T-helper 22 cell (primary cell): ENCODE measurements at regions not wholly inside any gene's neighbourhood (a gene's known extent, or its start where the extent isn't known, plus 50 kb on each side); places are given as distances from the start of the nearest gene placed in this dataset.
"Not testable (repeated sequence)": the region's sequence is repeated elsewhere in the genome, so short reads cannot be mapped to it uniquely, and the experiment has no call there.

Experiments
- DNase-seq: peaks from one replicate; pipeline ENCODE4 v3.0.0-alpha.2; 2020; ENCODE audit warnings: low read depth

- DNase-seq, result no peak
Observed at GRCh38 chr2:100741880-100742276, 78.1 kb upstream of the NPAS2 start.

GRCh38 chr2:100742277-100743254, 77.4 kb upstream of the NPAS2 start:
- DNase-seq, result no peak

- DNase-seq, result no peak
Observed at GRCh38 chr2:100743741-100744140, 76.2 kb upstream of the NPAS2 start.

GRCh38 chr2:100744184-100744583, 75.8 kb upstream of the NPAS2 start:
- DNase-seq, result no peak

- no peak for DNase-seq
Observed at GRCh38 chr2:100744589-100744988, 75.3 kb upstream of the NPAS2 start.

- no peak for DNase-seq
Observed at GRCh38 chr2:100745604-100746003, 74.3 kb upstream of the NPAS2 start.

- DNase-seq, result no peak
Observed at GRCh38 chr2:100747551-100747950, 72.4 kb upstream of the NPAS2 start.

DNA sequence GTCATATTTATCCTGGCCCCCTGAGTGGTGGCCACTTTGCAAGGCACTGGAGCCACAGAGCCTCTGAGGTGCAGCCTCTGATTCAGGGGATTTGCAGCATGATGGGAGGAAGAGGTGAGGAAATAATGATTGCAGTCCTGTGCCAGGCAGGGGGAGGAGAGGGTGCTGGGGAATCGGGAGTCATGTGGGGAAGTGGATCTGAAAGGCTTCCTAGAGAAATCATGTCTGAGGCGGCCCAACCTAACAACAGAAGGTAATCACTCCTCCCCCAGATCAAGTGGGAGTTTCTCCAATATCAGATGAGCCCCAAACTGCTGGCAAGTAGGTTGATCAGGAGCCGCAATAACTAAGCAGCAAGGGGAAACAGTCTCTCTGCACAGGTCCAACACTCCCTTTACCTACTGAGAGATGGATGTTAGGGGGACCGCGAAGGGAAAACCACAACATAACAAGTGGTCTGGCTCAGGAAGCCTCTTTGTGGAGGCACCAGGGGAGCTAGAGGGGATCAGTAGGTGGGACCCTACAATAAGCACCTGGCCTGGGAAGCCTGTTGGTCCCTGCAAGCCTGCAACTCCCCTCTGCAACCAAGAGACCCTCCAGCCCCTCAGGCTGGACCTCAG, 71.8 kb upstream of the NPAS2 start:
- no peak for DNase-seq

GRCh38 chr2:100748673-100749072, 71.3 kb upstream of the NPAS2 start:
- DNase-seq, result no peak

- no peak for DNase-seq
Observed at GRCh38 chr2:100749771-100750542, 70.0 kb upstream of the NPAS2 start.

DNA sequence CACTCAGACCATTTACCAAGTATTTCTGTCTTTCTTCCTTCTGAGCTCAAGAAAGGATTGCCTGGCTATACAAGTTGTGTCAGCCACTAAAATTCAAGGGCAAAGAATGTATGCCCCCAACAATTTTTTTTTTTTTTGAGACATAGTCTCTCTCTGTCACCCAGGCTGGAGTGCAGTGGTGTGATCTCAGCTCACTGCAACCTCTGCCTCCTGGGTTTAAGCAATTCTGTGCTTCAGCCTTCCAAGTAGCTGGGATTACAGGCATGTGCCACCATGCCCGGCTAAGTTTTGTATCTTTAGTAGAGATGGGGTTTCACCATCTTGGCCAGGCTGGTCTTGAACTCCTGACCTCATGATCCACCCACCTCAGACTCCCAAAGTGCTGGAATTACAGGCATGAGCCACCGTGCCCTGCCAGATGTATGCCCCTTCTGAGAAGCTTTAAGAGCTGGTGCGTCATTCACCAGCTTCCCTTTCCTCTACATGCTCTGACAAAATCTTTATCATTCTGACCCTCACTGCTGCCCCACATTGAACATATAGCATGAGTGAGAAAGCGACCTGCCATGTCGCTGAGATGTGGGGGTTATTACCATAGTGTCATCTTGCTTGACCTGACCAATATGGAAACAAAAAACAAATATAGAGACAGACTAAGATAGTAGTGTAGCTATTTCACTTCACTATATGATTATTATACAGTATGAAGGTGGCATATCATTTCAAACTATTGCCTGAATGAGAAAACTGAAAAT, 67.9 kb upstream of the NPAS2 start:
- not testable (repeated sequence) for DNase-seq

DNA sequence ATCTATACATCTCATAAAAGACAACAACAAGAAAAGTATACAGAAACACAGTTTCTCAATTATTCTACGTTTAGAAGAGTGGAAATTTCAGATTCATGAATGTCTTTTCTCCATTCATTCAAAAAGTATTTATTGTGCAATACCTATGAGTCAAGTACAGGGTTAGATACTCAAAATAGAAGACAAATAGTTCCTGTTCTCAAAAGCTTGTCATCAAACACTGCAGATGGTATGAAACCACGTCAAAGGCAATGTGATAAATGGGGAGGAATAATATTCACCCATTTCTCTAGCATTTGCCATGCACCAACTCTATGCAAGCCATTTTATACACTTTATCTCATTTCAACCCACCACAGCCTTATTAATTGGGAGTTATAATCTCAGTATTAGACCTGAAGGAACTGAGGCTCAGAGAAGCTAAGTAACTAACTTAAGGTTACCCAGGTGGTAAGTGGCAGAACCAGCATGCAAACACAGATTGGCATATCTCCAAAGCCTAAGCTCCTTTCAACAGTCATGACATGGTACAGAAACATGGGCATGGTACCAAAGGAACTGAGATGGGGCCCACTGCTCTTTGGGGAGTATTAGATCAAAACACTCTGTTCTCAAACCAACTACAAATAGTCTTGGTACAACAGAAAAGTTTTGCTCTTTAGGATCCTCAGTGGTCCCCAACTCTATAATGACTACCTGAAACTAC, 67.2 kb upstream of the NPAS2 start:
- no peak for DNase-seq

- no peak for DNase-seq
Observed at GRCh38 chr2:100753444-100753843, 66.5 kb upstream of the NPAS2 start.

DNA sequence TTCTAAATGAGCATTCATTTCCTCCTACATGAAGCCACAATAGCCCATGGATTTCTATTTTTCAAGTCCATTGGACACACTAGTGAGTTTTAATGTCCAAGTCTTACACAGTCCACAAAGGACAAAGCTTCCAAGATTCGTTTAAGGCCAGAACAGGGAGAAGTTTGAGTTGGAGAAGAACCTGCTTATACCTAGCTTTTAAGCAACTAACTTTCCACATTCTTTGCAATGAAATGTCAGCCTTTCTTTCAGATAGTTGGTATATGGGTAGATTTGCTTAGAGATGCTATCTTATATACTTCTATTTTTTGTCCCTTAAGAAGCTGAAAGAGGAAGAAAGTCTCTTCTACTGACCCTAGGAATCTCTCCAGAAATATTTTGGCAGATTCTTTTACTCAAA, 66.1 kb upstream of the NPAS2 start:
- no peak for DNase-seq

- no peak for DNase-seq
Observed at GRCh38 chr2:100754951-100755350, 65.0 kb upstream of the NPAS2 start.

- DNase-seq, result no peak
Observed at GRCh38 chr2:100755441-100755840, 64.5 kb upstream of the NPAS2 start.

DNA sequence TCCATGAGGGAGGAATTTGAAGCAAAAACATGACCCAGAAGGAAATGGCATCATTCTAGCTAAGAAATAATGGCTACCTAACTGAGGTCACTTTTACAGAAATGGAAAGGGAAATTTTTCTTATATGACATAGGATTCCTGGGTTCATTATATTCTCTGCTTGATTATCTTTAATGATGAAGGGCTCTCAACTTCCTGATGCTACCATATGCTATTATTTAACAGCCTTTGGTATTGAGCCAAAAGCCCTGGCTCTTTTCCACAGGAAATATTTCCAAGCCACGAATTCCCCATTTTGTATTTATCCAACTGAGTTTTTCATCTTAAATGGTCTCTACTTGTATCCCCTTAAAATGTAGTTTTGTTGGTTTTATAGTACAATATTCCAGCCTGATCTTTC, 63.2 kb upstream of the NPAS2 start:
- no peak for DNase-seq

- DNase-seq, result no peak
Observed at GRCh38 chr2:100757621-100758394, 62.1 kb upstream of the NPAS2 start.

DNA sequence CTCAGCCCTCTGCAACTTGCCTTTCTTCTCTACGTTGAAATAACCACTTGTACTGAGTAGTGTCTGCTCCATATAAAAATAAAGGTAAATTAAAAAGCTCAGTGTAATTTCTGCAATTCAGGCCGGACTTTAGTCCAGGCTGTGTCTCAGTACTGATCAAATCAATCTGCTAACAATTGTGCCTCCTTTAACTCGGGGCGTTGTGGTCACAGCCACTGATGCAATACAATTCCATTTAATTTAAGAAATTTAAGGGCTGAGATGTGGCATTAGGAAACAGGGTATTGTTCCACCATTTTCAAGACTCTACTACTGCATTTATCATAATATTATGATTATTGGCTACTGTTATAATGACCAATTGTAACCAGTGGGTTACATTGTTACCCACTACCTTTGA, 60.0 kb upstream of the NPAS2 start:
- DNase-seq, result no peak

DNA sequence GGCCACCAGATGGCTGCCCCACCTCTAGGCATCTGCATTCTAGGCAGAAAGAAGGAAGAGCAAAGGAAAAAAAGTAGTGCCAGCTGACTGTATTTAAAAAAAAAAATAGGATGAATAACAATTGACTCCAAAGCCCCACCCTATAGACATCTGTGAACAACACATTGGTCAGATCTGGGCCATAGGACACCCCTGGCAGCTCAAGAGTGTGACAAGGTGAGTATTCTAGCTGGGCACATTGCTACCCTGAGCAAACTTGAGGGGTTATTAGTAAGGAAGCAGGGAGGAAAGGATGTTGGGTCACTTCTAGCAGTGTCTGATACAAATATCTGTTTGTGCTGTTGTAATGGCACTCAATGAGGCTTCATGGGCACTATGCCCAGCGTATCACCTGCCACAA, 58.6 kb upstream of the NPAS2 start:
- DNase-seq, result no peak

DNA sequence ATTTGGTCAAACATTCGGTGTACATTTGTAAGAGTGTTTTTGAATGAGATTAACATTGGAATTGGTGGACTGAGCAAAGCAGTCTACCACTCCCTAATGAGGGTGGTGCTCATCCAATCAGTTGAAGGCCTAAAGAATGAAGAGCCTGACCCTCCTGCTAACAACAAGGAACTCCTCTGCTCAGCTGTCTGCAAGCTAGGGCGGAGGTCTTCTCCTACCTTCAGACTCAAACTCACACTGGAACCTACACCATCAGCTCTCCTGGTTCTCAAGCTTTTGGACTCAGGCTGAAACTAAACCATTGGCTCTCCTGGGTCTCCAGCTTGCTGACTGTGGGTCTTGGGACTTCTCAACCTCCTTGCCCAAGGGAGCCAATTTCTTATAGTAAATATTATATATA, 55.5 kb upstream of the NPAS2 start:
- no peak for DNase-seq
